ENCODE measurements at regions not wholly inside any gene's neighbourhood (a gene's known extent, or its start where the extent isn't known, plus 50 kb on each side); places are given as distances from the start of the nearest gene placed in this dataset.

DNA sequence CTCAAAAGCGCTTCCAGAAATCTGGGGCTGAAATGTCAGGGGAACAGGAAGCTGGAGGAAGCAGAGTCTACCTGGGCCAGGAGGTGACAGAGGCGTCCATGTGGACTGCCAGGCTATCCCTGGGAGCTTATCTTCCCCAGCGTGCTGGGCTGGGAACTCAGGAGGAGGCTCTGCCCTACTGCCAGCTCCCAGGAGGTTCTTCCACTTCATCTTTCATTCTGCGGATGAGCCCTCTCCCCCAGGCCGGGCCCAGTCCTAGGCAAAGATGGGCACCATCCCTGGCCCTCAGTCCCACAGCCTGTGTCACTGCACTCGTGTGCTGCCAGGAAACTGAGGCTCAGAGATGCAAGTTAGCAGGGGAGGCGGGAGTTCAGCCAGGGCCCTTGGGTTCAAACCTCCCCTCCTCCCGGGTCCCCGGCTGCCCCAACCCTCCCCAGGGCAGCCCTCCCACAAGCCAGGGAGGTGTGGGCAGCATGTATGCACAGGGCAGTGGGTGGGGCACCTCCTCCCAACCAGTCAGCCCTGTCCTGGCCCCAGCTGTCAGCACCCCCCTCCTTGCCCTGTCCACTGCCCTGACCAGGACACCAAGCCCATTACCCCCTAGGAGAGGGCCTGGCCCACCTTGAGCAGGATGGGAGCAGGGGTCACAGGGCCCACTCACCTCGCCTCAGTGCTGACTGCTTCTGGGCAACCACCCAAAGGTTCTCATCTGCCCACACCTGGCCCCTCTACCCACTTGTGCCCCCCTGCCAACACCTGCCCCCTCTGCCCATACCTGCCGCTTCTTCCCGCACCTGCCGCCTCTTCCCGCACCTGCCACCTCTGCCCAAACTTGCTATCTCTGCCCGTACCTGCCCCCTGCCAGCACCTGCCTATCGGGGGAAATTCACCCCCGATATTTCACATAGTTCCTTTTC lies 226.0 kb downstream of the NPHP4 start:
- no peak for DNase-seq

DNA sequence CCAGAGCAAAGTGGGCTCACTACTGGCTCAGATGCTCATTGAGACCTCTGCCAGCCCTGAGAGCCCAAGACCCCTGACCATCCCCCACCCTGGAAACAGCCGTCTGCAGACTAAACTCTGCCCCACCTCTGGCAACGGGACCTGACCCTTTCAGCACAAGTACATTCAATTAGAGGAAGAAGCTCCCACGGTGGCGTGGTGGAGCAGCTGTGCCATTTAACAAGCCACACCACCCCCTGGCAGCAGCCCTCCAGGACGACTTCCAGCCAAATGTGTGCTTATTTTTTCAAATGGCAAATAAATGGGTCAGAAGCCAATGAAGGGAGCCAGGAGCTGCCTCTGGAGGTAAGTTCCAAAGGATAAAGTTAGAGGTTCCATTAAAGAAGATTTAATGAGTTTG lies 226.7 kb downstream of the NPHP4 start:
- DNase-seq = no peak

DNA sequence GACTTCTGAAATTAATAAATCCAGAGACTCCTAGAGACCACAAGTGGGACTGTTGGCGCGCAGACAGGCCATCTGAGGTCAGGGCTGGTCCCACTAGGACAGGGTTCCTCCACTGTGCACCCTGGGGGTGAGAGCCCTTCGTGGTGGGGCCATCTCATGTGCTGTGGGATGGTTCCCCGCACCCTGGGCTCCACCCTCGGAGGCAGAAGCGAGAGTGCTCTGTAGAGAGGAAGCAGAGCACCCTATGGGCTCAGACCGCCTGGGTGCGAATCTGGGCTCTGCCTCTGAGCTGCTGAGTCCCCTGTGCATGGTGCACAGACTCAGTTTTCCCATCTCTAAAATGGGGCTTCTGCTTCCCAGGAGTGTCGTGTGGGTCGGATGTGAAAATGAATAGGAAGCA lies 227.3 kb downstream of the NPHP4 start:
- no peak for DNase-seq

DNA sequence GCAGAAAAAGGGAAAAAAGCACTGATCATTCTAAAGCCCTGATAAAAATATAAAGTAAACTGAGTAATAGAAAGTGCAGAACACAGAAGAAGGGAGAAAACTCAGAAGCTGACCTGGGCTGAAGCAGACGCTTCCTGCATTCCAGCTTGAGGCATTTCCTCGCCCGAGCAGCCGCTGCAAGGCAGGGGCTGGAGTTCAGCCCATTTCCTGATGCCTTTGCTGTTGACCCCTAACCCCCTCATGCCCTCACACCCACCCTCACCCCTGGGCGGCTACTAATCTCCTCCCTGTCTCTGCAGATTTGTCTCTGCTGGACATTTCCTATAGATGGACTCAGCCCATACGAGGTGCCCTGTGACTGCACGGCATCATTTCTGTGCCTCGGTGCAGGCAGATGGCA lies 227.8 kb downstream of the NPHP4 start:
- no peak for DNase-seq

DNA sequence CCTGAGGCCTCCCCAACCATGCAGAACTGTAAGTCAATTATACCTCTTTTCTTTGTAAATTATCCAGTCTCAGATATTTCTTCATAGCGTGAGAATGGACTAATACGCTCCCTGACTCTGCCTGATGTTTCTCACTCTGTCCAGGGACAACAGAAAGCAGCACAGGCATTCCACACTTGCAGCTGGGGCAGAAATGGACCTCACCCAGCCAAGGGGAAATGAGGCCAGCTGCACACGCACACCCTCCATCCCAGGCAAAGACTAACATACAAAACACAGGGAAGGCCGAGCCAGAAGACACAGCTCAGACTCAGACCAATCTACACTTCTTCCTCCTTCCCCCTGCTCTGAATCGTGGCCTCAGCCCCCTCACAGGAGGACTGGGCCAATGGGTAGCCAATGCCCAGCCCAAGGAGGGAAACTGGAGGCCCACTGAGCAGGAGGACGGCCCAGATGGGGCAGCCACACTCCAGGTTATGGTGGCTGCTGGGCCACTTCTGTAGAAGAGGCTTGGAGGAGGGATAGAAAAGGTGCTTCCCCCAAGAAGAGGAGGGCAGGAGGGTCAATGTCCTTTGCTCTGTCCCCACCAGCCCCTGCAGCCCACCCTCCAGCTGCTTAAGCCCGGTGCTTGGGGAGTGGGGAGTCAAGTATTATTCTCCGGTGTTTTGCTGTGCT lies 228.4 kb downstream of the NPHP4 start:
- DNase-seq = no peak

DNA sequence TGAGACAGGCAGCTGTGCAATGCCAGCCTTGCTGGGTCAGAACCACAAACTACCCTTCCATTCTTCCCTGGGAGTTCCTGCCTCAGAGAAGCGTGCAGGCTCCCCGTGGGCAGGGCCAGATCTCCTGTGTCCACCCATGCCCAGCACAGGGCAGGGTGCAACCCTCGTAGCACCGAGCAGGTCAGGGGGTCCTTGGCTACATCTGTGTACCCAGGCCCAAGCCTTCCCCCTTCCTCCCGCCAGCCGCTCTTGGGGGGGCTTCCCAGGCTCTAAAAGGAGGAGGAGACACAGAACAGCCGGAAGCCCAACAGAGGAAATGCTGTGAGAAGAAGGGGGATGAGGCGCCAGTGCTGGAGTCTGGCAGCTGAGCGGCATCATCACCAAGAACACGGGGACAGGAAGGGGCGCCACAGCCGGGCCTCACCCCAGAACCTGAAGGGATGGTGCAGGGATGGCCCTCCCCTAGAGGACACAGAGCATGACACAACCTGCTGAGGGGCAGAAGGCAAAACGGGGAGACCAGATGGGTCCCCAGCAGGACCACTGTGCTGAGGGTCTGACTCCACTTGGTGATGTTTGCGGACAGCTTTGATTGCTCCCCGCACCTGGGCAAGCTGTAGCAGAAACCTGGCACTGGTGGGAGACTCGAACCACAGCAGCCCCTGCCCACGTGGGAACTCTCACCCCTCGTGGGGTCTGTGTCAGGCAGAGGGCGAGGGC lies 233.2 kb downstream of the NPHP4 start:
- no peak for DNase-seq

DNA sequence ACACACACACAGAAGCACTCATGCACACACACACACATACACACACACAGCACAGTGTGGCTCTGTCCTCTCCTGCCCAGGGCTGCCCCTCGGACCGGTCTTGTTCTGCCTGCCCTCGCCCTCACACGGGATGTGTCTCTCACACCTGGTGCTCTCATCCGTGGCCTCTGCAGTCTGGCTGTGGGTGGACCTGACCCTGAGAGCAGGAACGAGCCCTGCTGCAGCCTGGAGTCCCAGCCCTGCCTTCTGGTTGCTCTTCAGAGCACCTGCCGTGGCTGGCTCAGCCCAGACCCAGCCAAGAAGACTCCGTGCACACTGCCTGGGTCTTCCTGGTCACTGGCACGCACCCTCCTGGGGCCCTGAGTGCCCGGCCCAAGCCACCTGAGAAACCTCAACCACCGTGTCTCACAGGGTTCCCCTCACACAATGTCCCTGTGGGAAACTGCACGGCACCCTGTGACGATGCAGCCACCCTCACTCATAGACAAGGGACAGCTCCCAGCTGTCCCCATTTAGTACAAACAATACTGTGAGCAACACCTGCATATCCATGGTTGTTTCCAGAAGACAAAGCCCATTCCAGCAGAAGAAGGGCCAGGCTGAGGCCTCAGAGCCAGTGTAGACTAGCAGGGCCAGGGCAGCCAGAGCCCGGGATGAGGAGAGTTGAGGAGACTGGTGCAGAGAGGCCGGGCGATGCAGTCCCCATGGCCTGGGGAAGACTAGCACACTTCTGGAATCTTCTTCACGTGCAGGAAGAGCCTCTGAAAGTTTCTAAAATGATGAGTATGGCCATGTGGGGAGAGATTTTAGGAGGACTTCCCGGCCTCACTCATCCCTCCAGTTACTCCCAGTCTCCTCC lies 234.0 kb downstream of the NPHP4 start:
- DNase-seq = no peak

DNA sequence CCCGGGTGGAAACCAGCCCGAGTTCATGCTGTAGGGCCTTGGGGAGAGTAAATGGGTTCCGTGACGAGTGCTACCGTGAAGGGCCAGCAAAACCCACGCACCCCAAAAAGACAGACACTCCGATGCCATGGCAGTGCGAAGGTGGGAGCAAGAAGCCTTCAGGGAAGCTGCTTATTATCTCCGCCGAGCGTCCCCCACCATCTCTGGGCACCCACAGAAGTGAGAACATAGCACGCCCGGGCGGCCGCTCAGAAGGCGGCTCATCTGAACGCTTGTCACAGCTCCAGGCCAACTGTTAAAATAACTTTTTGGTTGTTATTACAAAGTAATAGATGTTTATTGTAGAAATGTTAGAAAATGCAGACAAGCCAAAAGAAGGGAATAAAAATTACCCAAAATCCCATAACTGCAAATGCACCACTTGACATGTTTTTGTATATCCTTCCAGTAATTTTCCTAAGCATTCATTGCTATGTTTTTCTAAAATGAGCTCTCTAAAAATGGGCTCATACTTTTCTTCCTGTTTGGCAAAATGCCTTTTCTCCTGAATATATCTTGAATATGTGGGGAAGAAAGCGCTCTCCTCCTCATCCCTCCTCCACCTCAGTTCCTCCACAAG lies 234.9 kb downstream of the NPHP4 start:
- no peak for DNase-seq

DNA sequence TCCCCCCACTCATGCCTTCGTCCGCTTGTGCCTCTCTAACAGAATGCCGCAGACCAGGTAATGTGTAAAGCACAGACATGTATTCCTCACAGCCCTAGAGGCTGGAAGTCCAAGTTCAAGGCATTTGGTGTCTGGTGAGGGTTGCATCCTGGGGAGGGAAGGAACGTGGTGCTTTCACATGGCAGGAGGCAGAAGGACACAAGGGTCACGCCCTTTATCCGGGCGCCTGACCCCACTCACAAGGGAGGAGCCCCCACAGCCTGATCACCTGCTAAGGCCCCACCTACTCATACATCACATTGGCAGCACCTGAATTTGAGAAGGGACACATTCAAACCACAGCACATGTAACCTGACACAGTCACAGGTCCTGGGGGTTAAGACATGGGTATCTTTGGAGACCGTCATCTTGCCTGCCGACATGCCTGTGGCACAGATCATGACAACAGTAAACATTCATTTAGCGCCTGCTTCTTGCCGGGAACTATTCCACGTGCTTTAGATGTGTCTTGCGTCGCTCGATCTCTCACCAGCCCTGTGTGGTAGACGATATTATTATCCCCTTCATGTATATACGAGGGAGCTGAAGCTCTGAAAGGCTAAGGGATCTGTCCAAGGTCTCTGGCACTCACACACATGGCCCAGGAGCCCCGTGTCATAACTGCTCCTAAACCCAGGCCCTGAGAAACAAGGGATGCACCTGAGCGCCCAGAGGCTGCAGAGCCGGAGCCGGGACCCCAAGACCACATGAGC lies 235.6 kb downstream of the NPHP4 start:
- no peak for DNase-seq

DNA sequence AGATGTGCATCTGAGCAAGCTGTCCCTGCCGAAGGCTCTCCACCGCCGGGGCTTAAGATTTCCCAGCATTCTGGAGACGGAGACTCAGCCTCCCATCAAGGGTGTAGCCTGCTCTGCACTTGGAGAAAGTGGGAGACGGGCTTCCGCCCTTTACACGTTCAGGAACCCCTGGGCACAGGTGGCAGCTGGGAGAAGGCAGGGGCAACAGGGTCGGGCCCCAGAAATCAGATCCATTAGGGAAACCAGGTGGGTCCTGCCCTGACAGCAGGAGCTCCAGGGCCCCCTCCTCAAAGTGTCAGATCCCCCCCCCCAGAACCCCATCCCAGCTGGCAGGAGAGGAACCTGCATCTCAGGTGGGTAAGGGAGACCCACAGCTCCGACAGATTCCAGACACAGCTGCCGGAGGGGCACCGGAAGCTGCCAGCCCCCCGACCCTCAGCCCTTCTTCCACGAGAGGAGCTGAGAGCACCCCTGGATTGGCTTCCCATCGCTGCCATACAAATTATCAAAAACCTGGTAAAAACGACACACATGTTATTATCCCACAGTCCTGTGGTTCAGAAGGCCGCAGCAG lies 236.6 kb downstream of the NPHP4 start:
- DNase-seq = no peak

DNA sequence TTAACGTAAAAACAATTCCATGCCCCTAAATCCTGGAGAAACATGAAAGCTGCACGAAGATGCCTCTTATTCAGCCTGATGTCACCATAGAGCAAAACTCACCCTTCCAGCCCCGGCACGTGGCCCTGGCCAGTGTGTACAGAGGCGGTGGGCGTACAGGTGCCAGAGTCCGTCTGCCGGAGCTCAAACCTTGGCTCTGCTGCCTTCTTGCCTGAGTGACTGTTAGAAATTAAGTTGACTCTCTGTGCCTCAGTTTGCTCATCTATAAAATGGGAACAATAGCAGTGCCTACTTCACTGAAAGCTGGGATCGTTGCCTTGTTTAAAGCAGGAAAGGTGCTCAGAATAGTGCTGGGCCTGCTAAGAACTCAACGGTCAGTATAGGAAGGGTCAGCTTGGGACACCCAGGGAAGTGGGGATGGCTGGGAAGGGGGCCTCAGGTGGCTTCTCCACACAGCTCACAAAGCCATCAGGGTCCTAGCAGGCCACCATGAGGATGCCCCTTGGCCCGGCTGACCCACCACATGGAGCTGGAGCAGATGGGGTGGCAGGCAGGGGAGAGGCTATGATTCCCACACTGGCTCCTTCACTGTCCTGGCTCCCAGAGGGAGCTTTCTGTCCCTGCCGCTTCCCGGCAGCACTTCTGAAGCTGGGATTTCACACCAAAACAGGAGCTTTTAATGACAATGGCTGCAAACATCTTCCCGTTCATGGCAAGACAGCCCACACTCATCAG lies 237.2 kb downstream of the NPHP4 start:
- no peak for DNase-seq

DNA sequence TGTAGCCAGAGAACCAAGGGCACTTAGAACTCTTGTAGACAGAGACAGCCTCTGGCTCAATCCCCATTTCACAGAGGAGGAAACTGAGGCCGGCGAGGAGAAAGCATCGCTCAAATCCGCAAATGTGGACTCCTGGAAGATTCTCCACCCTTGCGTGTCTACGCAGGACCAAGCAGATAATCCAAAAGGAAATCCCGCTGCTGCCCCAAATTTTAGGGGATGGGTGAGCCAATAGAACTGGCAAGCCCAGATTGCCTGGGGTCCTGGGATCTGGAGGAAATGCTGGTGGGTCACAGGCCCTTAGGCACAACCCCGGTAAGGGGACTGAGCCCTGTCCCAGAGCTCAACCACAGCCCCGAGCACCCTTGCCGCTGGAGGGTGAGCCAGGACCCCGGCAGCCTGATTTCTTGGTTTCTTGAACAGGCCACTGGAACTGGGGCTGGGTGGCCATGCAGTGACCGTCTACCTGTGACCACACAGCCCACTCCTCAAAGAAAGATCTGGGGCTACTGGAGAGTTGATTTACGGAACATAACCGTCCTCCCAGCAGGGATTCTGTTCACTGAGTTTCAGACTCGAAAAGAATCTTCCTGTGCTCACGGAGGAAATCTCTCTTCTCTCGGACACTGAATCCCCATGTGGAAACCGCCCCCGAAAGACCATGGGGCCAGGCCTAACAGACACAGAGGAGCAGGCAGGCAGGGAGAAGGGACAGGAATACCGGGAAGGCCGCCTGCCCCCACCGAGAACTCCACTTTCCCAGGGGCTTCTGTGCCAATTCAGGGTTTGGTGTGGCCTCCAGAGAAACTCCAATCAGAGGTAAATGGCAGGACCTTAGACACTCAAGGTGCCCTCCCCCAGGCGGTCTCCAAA lies 238.4 kb downstream of the NPHP4 start:
- DNase-seq = no peak

DNA sequence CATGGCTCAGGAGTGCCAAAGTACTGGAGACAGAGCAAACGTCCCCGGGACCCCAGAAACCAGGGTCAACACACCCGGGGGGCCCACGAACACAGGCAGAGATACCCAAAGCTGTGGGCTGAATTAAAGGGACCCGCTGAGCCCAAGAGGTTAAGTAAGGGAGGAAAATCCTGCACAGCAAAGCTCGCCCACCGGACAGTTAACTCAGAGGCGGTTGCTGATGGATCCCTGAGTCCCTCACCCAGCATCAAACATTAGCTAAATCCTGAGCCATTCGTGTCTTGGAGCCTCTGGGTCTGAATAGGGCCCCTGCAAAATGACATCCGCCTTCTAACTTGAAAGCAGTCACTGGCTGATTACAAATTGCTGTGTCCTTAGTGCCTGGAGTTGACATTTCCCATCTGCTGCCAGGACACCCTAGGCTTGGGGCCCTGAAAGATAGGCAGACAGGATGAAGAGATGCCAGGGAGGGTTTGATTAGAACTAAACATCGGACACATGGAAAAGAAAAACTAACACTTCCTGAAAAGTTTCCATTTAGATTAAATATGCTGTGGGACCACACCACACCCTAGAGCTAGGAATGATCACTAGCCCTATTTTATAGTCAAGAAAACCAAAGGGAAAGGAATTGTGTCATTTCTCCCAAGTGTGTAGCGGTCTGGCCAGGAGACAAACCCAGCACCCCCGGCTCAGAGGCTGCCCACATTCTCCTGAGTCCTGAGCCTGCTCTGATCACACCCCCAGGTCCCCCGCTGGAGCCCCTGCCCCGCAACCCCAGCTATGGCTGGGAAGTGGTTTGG lies 239.3 kb downstream of the NPHP4 start:
- DNase-seq = no peak

DNA sequence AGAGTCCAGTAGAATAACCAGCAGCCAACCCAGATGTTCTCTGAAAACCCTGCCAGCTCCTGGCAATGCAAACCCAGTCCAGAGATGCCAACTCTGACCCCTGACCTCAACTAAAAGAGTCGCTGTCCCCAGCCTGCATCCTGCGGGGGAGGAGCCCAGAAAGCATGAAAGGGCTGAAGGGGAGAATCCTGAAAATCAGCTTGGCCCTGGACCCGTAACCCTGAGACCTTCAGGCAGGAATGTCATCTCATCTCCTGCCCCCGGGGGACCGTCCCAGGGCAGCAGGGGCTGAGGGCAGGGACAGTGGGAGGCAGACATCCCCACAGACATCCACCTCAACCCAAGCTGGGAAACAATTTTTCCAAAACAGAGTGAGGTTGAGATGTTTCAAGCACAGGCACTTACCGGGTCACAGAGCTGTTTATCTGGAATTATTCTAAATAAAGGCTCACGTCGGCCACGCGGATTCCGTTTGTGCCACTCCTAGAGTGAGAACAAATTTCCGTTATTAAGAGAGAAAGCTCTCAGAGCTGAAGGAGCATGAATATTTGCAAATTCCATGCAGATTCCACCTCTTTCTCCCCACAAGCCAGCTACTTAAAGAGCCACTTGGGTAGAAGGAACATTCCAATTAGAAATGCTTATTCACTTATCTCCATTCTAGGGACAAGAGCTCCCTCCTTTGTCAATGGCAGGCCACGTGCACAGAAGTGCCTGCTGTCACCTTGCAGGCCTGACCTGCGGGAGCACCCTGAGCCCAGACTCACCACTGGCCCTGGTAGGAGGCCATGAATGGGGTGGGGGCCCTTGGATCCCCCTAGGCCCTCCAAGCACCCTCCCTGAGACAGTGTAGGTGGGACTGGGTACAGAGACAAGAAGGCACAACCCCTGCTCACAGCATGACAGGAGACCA lies 240.1 kb downstream of the NPHP4 start:
- no peak for DNase-seq

DNA sequence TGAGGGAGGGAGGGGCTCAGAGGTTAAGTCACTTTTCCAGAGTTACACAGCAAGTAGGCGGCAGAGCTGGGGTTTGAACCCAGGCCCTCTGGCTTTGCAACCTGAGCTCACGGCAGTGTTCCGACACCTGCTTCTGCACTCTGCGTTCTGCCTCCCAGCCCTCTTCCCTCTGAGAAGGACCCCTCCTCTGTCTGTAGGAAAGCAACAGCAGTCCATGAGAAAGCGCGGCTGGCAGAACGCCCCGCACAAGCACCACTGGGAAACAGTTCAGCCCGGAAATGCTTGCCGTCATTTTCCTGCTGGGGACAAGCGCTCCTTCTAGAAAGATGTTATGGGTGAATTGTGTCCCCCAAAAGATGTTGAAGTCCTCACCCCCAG lies 241.1 kb downstream of the NPHP4 start:
- DNase-seq = no peak

DNA sequence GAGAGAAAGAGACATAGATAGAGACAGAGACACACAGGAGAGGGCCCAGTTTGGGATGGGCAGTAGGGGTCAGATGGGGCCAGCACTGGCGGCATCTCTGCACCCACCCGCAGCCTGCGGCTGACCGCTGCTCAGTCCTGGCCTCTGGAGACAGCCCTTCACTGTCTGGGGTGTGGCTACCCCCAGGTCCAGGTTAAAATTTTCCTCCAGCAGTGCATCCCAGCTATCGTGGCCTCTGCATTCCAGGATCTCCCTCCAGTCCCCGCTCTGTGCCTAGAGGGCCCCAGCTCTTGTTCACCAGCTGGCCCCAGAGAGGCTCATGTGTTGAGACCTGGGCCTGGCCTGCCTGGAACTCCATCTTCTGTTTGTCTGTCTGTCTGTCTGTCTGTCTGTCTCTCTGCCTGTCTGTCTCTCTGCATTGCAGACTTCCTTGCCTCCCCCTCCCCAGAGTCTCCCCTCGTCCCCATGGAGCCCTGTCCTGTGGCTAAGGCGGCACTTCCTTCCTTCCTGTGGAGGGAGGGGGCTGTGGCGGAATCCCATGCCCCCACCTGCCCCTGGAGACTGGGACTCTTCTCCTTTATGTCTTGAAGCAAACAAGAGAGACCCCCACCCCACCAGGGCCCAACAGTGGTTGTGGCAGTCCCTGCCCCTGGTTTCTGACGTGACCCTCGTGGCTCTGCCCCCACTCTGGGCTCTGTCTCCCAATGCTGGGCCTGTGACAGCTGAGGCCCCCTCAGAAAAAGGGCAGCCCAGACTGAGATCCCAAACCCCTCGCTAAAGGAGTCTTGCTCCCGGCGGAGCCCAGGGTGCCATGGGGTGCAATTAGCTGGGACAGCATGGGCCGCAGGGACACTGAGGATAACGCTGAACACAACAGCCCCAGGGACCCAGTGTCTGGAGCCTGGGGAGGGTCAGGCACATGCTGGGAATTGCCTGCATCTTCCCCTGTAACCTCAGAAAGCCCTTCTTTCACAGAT lies 241.8 kb downstream of the NPHP4 start:
- no peak for DNase-seq

Measured in NCI-H1436 (cell line).